GM20000 (cell line): ENCODE measurements at regions not wholly inside any gene's neighbourhood (a gene's known extent, or its start where the extent isn't known, plus 50 kb on each side); places are given as distances from the start of the nearest gene placed in this dataset.

Experiments used
- DNase-seq: peaks from one replicate; pipeline ENCODE4 v3.0.0; 2012; ENCODE audit warnings: low spot score
- TF ChIP-seq, protein P1 (sequence below): IDR thresholded peaks from 2 replicates; pipeline ENCODE4 v1.5.1; 2012; ENCODE audit warnings: mild to moderate bottlenecking, control low read depth; ENCODE audit errors: extremely low read depth, missing control alignments

DNA sequence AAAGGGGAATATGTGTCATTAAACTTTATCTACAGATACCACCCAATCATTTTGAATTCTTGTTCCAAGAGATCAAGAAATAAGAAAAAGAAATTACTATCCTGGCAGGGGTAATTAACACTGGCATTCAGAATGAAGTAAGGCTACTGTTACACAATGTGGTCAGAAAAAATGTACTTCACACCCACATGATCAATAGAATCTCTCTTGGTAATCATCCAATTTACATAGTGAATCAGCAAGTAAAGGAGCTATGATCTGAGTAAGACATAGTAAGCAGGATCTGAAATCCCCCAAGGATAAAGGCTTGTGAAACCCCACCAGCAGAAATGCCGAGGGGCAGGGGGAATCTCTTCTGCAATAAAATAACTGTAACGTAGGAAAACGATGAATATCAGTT, 466.5 kb downstream of the FAM181B start:
- TF ChIP-seq, protein P1, sequence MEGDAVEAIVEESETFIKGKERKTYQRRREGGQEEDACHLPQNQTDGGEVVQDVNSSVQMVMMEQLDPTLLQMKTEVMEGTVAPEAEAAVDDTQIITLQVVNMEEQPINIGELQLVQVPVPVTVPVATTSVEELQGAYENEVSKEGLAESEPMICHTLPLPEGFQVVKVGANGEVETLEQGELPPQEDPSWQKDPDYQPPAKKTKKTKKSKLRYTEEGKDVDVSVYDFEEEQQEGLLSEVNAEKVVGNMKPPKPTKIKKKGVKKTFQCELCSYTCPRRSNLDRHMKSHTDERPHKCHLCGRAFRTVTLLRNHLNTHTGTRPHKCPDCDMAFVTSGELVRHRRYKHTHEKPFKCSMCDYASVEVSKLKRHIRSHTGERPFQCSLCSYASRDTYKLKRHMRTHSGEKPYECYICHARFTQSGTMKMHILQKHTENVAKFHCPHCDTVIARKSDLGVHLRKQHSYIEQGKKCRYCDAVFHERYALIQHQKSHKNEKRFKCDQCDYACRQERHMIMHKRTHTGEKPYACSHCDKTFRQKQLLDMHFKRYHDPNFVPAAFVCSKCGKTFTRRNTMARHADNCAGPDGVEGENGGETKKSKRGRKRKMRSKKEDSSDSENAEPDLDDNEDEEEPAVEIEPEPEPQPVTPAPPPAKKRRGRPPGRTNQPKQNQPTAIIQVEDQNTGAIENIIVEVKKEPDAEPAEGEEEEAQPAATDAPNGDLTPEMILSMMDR = no peak
- DNase-seq = no peak

DNA sequence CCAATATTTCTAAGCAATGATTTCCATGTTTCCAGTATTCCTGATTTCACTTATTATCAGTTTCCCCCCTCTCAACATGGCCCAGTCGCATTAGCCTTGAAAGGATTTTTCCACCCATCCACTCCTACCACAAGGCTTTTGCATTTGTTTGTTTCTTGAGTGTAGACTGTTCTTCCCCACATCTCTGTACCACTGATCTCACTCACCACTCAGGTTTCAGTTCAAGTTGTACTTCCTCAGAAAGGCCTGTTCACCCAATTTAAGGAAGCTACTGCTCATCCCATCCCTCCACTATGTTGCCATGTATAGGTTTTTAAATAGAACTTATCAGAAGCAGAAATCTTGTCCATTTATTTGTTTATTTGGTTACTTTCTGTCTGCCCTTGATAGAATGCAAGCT, 472.3 kb downstream of the FAM181B start:
- TF ChIP-seq, protein P1 = no peak
- DNase-seq = no peak

DNA sequence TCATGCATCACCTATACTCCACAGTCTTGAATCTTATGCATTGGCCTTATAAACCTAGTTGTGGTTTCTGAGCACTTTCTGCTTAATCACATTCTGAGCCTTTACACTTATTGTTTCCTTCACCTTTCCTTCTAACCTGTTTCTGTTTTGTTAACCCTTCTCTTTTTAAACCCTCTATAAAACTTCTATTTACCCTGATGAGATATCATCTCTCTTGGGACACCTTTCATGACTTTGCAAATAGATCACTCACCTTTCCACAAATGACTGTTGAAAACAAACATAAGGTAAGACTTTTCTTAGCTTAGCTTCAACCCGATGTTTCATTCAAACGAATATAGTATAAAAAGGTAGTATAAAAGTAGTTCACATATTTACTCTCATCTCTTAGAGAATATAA, 483.6 kb downstream of the FAM181B start:
- TF ChIP-seq, protein P1 = no peak
- no peak for DNase-seq

DNA sequence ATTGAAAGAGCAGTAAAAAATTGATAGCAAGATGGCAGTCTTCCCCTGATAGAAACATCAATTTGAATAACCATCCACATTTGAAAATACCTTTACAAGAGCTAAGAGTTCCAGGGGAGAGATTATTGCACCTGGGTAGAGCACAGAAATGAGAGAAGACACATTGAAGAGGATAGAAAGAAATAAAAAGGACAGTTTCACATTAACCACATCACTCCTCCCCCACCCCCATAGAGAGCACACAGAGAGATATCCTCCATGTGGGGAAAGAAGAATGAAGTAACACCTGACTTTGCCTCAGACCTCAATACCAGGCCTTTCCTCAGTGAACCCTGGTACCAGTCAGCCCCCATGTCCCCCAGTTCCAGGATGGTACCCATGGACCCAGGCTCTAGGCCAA, 486.7 kb downstream of the FAM181B start:
- TF ChIP-seq, protein P1 = no peak
- no peak for DNase-seq

DNA sequence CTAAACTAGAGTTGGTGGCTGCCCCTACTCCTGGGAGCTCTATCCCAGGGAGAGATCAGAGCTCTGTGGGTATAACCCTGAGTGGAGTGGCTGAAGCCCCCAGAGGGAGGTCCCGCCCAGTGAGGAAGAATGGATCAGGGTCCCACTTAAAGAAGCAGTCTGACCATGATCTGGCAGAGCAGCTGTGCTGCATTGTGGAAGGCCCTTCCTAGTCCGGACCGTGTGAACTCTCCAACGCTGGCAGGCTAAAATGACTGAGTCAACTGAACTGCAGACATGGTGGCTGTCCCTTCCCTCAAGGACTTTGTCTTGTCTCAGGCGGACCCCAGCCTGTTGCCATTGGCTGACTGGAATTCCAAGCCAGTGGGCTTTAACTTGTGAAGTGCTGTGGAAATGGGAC, 494.2 kb downstream of the FAM181B start:
- DNase-seq = no peak

DNA sequence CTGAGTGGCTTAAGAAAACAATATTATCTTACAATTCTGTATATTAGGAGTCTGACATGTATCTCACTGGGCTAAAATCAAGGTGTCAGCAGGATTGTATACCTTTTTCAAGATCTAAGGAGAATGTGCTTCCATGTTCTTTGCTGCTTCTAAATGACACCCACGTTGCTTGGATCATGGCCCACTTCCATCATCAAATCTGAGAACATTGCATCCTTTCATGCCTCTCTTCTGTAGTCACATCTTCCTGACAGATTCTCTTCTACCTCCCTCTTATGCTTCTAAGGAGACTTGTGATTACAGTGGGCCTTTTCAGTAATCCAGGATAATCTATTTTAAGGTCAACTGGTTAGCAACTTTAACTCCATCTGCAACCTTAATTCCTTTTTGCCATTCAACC, 499.4 kb downstream of the FAM181B start:
- DNase-seq = no peak
- TF ChIP-seq, protein P1 = no peak

More for the DNA sequence above, 494.2 kb downstream of the FAM181B start:
- TF ChIP-seq, protein P1 = no peak

DNA sequence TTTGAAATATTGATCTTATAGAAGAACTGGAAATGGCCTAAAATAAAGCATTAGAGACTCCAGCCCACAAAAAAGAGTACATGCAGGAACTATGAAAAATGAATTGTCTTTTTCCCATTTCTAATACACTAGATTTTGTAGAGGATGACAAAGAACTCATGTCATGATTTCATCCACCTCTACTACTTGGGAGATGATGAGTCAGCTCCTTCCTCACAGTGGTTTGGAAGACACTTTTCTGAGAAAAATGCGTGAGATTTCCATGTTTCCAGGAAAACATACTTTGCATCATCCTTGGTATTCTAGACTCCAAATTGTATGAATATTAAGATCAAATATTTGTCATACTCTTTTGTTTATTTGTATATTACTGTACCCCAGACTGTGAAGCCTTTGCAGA, 500.5 kb downstream of the FAM181B start:
- no peak for DNase-seq
- TF ChIP-seq, protein P1 = no peak

DNA sequence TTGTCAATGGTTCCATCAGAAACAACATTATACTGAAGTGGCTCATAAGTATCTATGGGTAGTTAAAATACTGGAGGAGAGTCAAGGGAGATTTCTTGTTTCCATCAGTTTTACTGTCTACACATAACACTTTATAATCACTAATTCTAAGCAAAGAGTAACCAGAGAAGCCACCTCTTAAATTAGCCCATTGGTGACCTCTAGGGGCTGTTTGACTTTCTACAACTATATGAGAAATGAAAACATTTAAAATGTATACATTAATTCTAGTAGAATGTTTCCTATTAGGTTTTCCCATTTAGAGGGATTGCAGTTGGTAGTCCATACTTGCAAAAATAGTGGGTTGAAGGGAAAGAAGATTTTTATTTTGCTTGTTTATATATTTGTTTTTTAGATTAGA, 504.3 kb downstream of the FAM181B start:
- peak; percentile 10 for DNase-seq
- TF ChIP-seq, protein P1 = no peak
